ENCODE measurements at regions not wholly inside any gene's neighbourhood (a gene's known extent, or its start where the extent isn't known, plus 50 kb on each side); places are given as distances from the start of the nearest gene placed in this dataset.

GRCh38 chr1:69421286-69421685 lies 146.4 kb upstream of the LRRC7 start:
- H3K36me3 Mint-ChIP-seq (ENCODE audit: low read depth) = no peaks in the 10 kb centered on the region
- H3K27me3 ChIP-seq (ENCODE audit: control insufficient read depth in 1 of 2, insufficient read depth in 2 of 2, low read length in 2 of 2) = no peaks in the 10 kb centered on the region
- no peak overlapping the region for H3K4me3 ChIP-seq (ENCODE audit: low read length)
- H3K27ac Mint-ChIP-seq = no peak overlapping the region
- no peaks in the 10 kb centered on the region for H3K4me1 ChIP-seq (ENCODE audit: insufficient read depth, low read length)
- no peak for TF ChIP-seq CTCF (IDR thresholded peaks at IDR 0.05)
- no peak overlapping the region for H3K4me3 Mint-ChIP-seq
- no peak overlapping the region for H3K27ac ChIP-seq (ENCODE audit: low read depth in 1 of 2, low read length in 2 of 2)
- no peaks in the 10 kb centered on the region for H3K9me3 Mint-ChIP-seq
- H3K36me3 ChIP-seq (ENCODE audit: insufficient read depth, low read length) = no peaks in the 10 kb centered on the region
- H3K4me1 Mint-ChIP-seq (ENCODE audit: low read depth) = no peaks in the 10 kb centered on the region
- ChIA-PET CTCF (no interaction called here), POLR2A (no interaction called here)
- intact Hi-C loops (cut with DNase I, micrococcal nuclease) = no loop called here
- H3K27me3 Mint-ChIP-seq = no peaks in the 10 kb centered on the region
- DNase-seq = no peak
- no peaks in the 10 kb centered on the region for H3K9me3 ChIP-seq (ENCODE audit: control insufficient read depth in 1 of 2, insufficient read depth in 1 of 2, low read length in 2 of 2)
- no peak for ATAC-seq (ENCODE audit: poor library complexity)

- no peak overlapping the region for H3K27ac Mint-ChIP-seq
- intact Hi-C loops (cut with DNase I, micrococcal nuclease) = no loop called here
- H3K27me3 ChIP-seq (ENCODE audit: control insufficient read depth in 1 of 2, insufficient read depth in 2 of 2, low read length in 2 of 2) = no peaks in the 10 kb centered on the region
- POLR2A ChIA-PET = no interaction called here
- ATAC-seq (ENCODE audit: poor library complexity) (no peak), DNase-seq (no peak)
- H3K4me1 Mint-ChIP-seq (ENCODE audit: low read depth) = no peaks in the 10 kb centered on the region
- CTCF ChIA-PET = no interaction called here
- H3K27me3 Mint-ChIP-seq = no peaks in the 10 kb centered on the region
- H3K9me3 Mint-ChIP-seq = peaks cover 3% of the 10 kb centered on the region
- H3K36me3 Mint-ChIP-seq (ENCODE audit: low read depth) = no peaks in the 10 kb centered on the region
- no peak overlapping the region for H3K4me3 Mint-ChIP-seq
- no peak overlapping the region for H3K4me3 ChIP-seq (ENCODE audit: low read length)
- no peaks in the 10 kb centered on the region for H3K9me3 ChIP-seq (ENCODE audit: control insufficient read depth in 1 of 2, insufficient read depth in 1 of 2, low read length in 2 of 2)
- no peak for TF ChIP-seq CTCF (IDR thresholded peaks at IDR 0.05)
- no peaks in the 10 kb centered on the region for H3K4me1 ChIP-seq (ENCODE audit: insufficient read depth, low read length)
- H3K27ac ChIP-seq (ENCODE audit: low read depth in 1 of 2, low read length in 2 of 2) = no peak overlapping the region
- H3K36me3 ChIP-seq (ENCODE audit: insufficient read depth, low read length) = no peaks in the 10 kb centered on the region
Measured at GRCh38 chr1:69425871-69426270, 141.9 kb upstream of the LRRC7 start.

- no peak for TF ChIP-seq CTCF (IDR thresholded peaks at IDR 0.05)
- Mint-ChIP-seq H3K9me3 (peaks cover 3% of the 10 kb centered on the region), H3K4me1 (ENCODE audit: low read depth) (no peaks in the 10 kb centered on the region), H3K4me3 (no peak overlapping the region), H3K27ac (no peak overlapping the region), H3K36me3 (ENCODE audit: low read depth) (no peaks in the 10 kb centered on the region), H3K27me3 (no peaks in the 10 kb centered on the region)
- no peaks in the 10 kb centered on the region for H3K9me3 ChIP-seq (ENCODE audit: control insufficient read depth in 1 of 2, insufficient read depth in 1 of 2, low read length in 2 of 2)
- no peaks in the 10 kb centered on the region for H3K36me3 ChIP-seq (ENCODE audit: insufficient read depth, low read length)
- POLR2A ChIA-PET = no interaction called here
- no peak for DNase-seq
- no peaks in the 10 kb centered on the region for H3K27me3 ChIP-seq (ENCODE audit: control insufficient read depth in 1 of 2, insufficient read depth in 2 of 2, low read length in 2 of 2)
- H3K27ac ChIP-seq (ENCODE audit: low read depth in 1 of 2, low read length in 2 of 2) = no peak overlapping the region
- no peak overlapping the region for H3K4me3 ChIP-seq (ENCODE audit: low read length)
- intact Hi-C loops (cut with DNase I, micrococcal nuclease) = no loop called here
- H3K4me1 ChIP-seq (ENCODE audit: insufficient read depth, low read length) = no peaks in the 10 kb centered on the region
- CTCF ChIA-PET = no interaction called here
- no peak for ATAC-seq (ENCODE audit: poor library complexity)
Measured at GRCh38 chr1:69426401-69426800, 141.3 kb upstream of the LRRC7 start.
